ENCODE measurements at regions not wholly inside any gene's neighbourhood (a gene's known extent, or its start where the extent isn't known, plus 50 kb on each side); places are given as distances from the start of the nearest gene placed in this dataset.

GRCh38 chr6:40077315-40077714 lies 143.1 kb upstream of the MOCS1 start:
- no peak for TF ChIP-seq POLR2A (IDR thresholded peaks at IDR 0.05)
- TF ChIP-seq, protein P1, sequence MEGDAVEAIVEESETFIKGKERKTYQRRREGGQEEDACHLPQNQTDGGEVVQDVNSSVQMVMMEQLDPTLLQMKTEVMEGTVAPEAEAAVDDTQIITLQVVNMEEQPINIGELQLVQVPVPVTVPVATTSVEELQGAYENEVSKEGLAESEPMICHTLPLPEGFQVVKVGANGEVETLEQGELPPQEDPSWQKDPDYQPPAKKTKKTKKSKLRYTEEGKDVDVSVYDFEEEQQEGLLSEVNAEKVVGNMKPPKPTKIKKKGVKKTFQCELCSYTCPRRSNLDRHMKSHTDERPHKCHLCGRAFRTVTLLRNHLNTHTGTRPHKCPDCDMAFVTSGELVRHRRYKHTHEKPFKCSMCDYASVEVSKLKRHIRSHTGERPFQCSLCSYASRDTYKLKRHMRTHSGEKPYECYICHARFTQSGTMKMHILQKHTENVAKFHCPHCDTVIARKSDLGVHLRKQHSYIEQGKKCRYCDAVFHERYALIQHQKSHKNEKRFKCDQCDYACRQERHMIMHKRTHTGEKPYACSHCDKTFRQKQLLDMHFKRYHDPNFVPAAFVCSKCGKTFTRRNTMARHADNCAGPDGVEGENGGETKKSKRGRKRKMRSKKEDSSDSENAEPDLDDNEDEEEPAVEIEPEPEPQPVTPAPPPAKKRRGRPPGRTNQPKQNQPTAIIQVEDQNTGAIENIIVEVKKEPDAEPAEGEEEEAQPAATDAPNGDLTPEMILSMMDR (IDR thresholded peaks at IDR 0.05), result no peak
